ENCODE measurements at regions not wholly inside any gene's neighbourhood (a gene's known extent, or its start where the extent isn't known, plus 50 kb on each side); places are given as distances from the start of the nearest gene placed in this dataset.

- H3K4me2 ChIP-seq (ENCODE audit: low read length): no peak overlapping the region
- ChIA-PET POLR2A (no interaction called here), RAD21 (ENCODE audit: low non-redundant PET in 1 of 2, low total read pairs in 2 of 2, uncharacterized antibody in 2 of 2, unreplicated experiment in 2 of 2) (no interaction called here), CTCF (no interaction called here)
- no peak overlapping the region for H3K4me3 ChIP-seq (replicated peaks in 1 of 2; ENCODE audit: low read depth in 1 of 2, low read length in 2 of 2)
- no peaks in the 10 kb centered on the region for H3K4me1 ChIP-seq (ENCODE audit: control insufficient read depth in 1 of 2, insufficient read depth in 2 of 2, low read length in 2 of 2)
- DNase-seq (ENCODE audit: low read depth, low spot score): no peak
- H3K79me2 ChIP-seq (ENCODE audit: insufficient read depth, low read length): no peaks in the 10 kb centered on the region
- no peak overlapping the region for H3K9ac ChIP-seq (ENCODE audit: low read length)
- ATAC-seq: no peak
- intact Hi-C loops (cut with micrococcal nuclease): no loop called here
- TF ChIP-seq RAD21 (IDR thresholded peaks at IDR 0.05; ENCODE audit: low read depth): no peak
- TF ChIP-seq MAX (IDR thresholded peaks at IDR 0.05): no peak
- no peak for TF ChIP-seq YY1 (IDR thresholded peaks at IDR 0.05; ENCODE audit: extremely low read depth, insufficient replicate concordance, low read depth, low read length)
- TF ChIP-seq EGR1 (IDR thresholded peaks at IDR 0.05; ENCODE audit: low read depth): no peak
- TF ChIP-seq ZBTB33 (IDR thresholded peaks at IDR 0.05; ENCODE audit: extremely low read depth, insufficient replicate concordance, low read length): no peak
- no peak for TF ChIP-seq ZFX (IDR thresholded peaks at IDR 0.05)
- TF ChIP-seq CBX3 (IDR thresholded peaks at IDR 0.05; ENCODE audit: low read depth): no peak
- TF ChIP-seq CTCF (IDR thresholded peaks at IDR 0.05 in 2 of 3, conservative IDR thresholded peaks at IDR 0.05 in 1 of 3; ENCODE audit: borderline replicate concordance in 1 of 3, insufficient read depth in 1 of 3, low read depth in 2 of 3, low read length in 2 of 3): no peak
- no peak for TF ChIP-seq SIN3A (IDR thresholded peaks at IDR 0.05; ENCODE audit: low read depth)
- TF ChIP-seq TCF7L2 (IDR thresholded peaks at IDR 0.05; ENCODE audit: borderline replicate concordance, extremely low read depth, insufficient read depth, insufficient read length): no peak
- TF ChIP-seq SRF (IDR thresholded peaks at IDR 0.05; ENCODE audit: low read depth): no peak
- no peak for TF ChIP-seq SP1 (IDR thresholded peaks at IDR 0.05; ENCODE audit: low read depth)
- TF ChIP-seq ZNF274 (IDR thresholded peaks at IDR 0.05; ENCODE audit: low read depth, low read length): no peak
- no peak for TF ChIP-seq ELF1 (IDR thresholded peaks at IDR 0.05; ENCODE audit: borderline replicate concordance, low read depth)
- H4K20me1 ChIP-seq (ENCODE audit: insufficient read depth): no peaks in the 10 kb centered on the region
- H3K9me3 ChIP-seq (ENCODE audit: control insufficient read depth in 1 of 2, insufficient read depth in 1 of 2, low read depth in 1 of 2, low read length in 2 of 2): peaks cover 2 to 29% of the 10 kb centered on the region in 2 experiments; a peak in 2 of 4 replicates
- no TSS peak for BruUV-seq (replicated peaks)
- H3K27me3 ChIP-seq (ENCODE audit: insufficient read depth, low read length): no peaks in the 10 kb centered on the region
- H3K9me2 ChIP-seq (ENCODE audit: insufficient read depth): no peaks in the 10 kb centered on the region
- no peaks in the 10 kb centered on the region for H3K36me3 ChIP-seq (ENCODE audit: control insufficient read depth in 1 of 2, insufficient read depth in 2 of 2, low read length in 2 of 2)
- no peak overlapping the region for H2AFZ ChIP-seq (ENCODE audit: low read depth, low read length, poor library complexity, severe bottlenecking)
- no peak overlapping the region for H3K27ac ChIP-seq (ENCODE audit: low read depth, low read length)
These were observed 183.7 kb upstream of the CELF2 start for GRCh38 chr10:10833955-10834354.

Data from HCT116 (cell line).